Stomach (tissue), 8 donors: ENCODE measurements at regions not wholly inside any gene's neighbourhood (a gene's known extent, or its start where the extent isn't known, plus 50 kb on each side); places are given as distances from the start of the nearest gene placed in this dataset.

ENCODE experiments used
- DNase-seq, 2 donors: peaks; one replicate each; pipeline versions ENCODE4 v3.0.0 to v3.0.0-alpha.2; 2013 to 2019
- H3K27ac ChIP-seq, 5 donors: fragments of 200-600 bp in 4 of 5; sonication (generic) in 4 of 5; one replicate each; pipeline ENCODE4 v1.5.1; 2013 to 2019; ENCODE audit warnings: mild to moderate bottlenecking in 1 of 5, moderate library complexity in 1 of 5
- H3K27me3 ChIP-seq, 3 donors: fragments of 200-600 bp; sonication (generic); one replicate each; pipeline ENCODE4 v1.5.1; 2017 to 2019; ENCODE audit warnings: mixed run types in 1 of 3
- H3K36me3 ChIP-seq, 4 donors: fragments of 200-600 bp; sonication (generic); 1 replicate in 3 of 4; 2 replicates in 1 of 4; pipeline ENCODE4 v1.5.1; 2016 to 2019
- H3K4me1 ChIP-seq, 4 donors: fragments of 200-600 bp; sonication (generic); one replicate each; pipeline ENCODE4 v1.5.1; 2016 to 2019
- H3K4me3 ChIP-seq, 4 donors: fragments of 200-600 bp; sonication (generic) in 3 of 4; one replicate each; pipeline ENCODE4 v1.5.1; 2016 to 2019; ENCODE audit warnings: mild to moderate bottlenecking in 1 of 4
- H3K9me3 ChIP-seq, 4 donors: fragments of 200-600 bp; sonication (generic); one replicate each; pipeline ENCODE4 v1.5.1; 2016 to 2019
- EP300 ChIP-seq: sonication (generic); formaldehyde crosslinking; IDR thresholded peaks from one replicate; pipeline ENCODE4 v1.6.1; 2017; ENCODE audit warnings: antibody characterized with exemption
- POLR2A ChIP-seq, 4 donors: fragments of 450-650 bp; IDR thresholded peaks; one replicate each; pipeline ENCODE4 v1.6.1; 2016; ENCODE audit warnings: antibody characterized with exemption in 4 of 4, control low read depth in 2 of 4, mild to moderate bottlenecking in 1 of 4, moderate library complexity in 1 of 4
- POLR2AphosphoS5 ChIP-seq, 3 donors: sonication (generic); formaldehyde crosslinking; IDR thresholded peaks; one replicate each; pipeline ENCODE4 v1.6.1; 2016; ENCODE audit warnings: antibody characterized with exemption in 3 of 3
- WGBS, 5 donors: extraction: QIAGEN DNeasy Blood & Tissue Kit in 3 of 5; methylation state at CpG; one replicate each; pipeline versions ENCODE4 v1.1.5 to v1.1.7; 2013 to 2018; 5-methylcytosine and 5-hydroxymethylcytosine counted together
- intact Hi-C: fragments of 100-400 bp; cut with DNase I; formaldehyde crosslinking; loops from one replicate; pipeline ENCODE4 v1.15.1; 2023; ENCODE audit warnings: low total_unique reads
- TF ChIP-seq, protein P1 (sequence below), 7 experiments: fragments of 450-650 bp in 4 of 7; fragments of 200-600 bp in 3 of 7; sonication (generic) in 3 of 7; IDR thresholded peaks; one replicate each; pipeline ENCODE4 v1.5.1; 2016 to 2019; ENCODE audit warnings: antibody characterized with exemption in 7 of 7, control low read depth in 2 of 7, mild to moderate bottlenecking in 1 of 7
- donor health status: healthy with polysubstance abuse.
- donor health status: Bipolar disorder and iron deficiency.
- donor health status: healthy.

GRCh38 chr11:91755951-91756707 lies 468.5 kb upstream of the FAT3 start:
- intact Hi-C loops = no loop called here
- TF ChIP-seq, protein P1, sequence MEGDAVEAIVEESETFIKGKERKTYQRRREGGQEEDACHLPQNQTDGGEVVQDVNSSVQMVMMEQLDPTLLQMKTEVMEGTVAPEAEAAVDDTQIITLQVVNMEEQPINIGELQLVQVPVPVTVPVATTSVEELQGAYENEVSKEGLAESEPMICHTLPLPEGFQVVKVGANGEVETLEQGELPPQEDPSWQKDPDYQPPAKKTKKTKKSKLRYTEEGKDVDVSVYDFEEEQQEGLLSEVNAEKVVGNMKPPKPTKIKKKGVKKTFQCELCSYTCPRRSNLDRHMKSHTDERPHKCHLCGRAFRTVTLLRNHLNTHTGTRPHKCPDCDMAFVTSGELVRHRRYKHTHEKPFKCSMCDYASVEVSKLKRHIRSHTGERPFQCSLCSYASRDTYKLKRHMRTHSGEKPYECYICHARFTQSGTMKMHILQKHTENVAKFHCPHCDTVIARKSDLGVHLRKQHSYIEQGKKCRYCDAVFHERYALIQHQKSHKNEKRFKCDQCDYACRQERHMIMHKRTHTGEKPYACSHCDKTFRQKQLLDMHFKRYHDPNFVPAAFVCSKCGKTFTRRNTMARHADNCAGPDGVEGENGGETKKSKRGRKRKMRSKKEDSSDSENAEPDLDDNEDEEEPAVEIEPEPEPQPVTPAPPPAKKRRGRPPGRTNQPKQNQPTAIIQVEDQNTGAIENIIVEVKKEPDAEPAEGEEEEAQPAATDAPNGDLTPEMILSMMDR (IDR thresholded peaks at IDR 0.05) = no peak
- no peak for TF ChIP-seq EP300

GRCh38 chr11:91755526-91755925 lies 469.1 kb upstream of the FAT3 start:
- Histone ChIP-seq H3K36me3 (no peaks in the 10 kb centered on the region), H3K9me3 (peaks cover 0 to 4% (median 0%) of the 10 kb centered on the region in 4 donors), H3K27ac (no peak overlapping the region), H3K4me1 (no peaks in the 10 kb centered on the region), H3K27me3 (no peaks in the 10 kb centered on the region), H3K4me3 (no peak overlapping the region)
- TF ChIP-seq POLR2A (IDR thresholded peaks at IDR 0.05) (no peak), POLR2AphosphoS5 (IDR thresholded peaks at IDR 0.05) (no peak), EP300 (no peak)
- TF ChIP-seq, protein P1 (IDR thresholded peaks at IDR 0.05) = no peak
- DNase-seq = no peak
- intact Hi-C loops = no loop called here

More at GRCh38 chr11:91755951-91756707, 468.5 kb upstream of the FAT3 start:
- 59 to 71% (median 62%) methylated on average over 2 of the region's 2 CpGs for WGBS, 5 donors
- DNase-seq = no peak
- Histone ChIP-seq H3K4me3 (no peak overlapping the region), H3K36me3 (no peaks in the 10 kb centered on the region), H3K27ac (no peak overlapping the region), H3K9me3 (peaks cover 0 to 4% (median 0%) of the 10 kb centered on the region in 4 donors), H3K27me3 (no peaks in the 10 kb centered on the region), H3K4me1 (no peaks in the 10 kb centered on the region)

GRCh38 chr11:91749251-91749650 lies 475.4 kb upstream of the FAT3 start:
- intact Hi-C loops = no loop called here
- H3K36me3 ChIP-seq = no peaks in the 10 kb centered on the region
- DNase-seq = no peak
- H3K27me3 ChIP-seq = no peaks in the 10 kb centered on the region
- TF ChIP-seq POLR2AphosphoS5 (IDR thresholded peaks at IDR 0.05) (no peak), EP300 (no peak), POLR2A (IDR thresholded peaks at IDR 0.05) (no peak)
- TF ChIP-seq, protein P1 (IDR thresholded peaks at IDR 0.05) = no peak
- H3K27ac ChIP-seq = no peak overlapping the region
- H3K9me3 ChIP-seq = no peaks in the 10 kb centered on the region
- no peaks in the 10 kb centered on the region for H3K4me1 ChIP-seq
- no peak overlapping the region for H3K4me3 ChIP-seq

DNA sequence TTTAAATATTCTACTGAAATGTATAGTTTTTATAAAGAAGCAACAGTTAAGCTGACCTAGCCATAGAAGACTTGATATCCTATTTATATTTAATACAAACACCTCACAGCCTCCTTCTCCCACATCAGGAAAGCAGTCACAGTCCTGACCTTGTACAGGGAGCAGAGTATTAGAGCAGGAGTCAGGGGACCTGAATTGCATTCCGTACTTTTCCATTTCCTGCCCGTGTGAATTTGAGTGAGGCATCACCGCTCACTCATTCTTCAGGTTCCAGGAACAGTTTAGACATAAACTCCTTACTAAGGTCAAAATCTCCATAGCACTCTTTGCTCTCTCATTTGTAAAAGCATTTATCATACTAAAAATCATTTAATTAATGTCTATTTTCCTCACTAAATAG lies 482.5 kb upstream of the FAT3 start:
- Histone ChIP-seq H3K36me3 (no peaks in the 10 kb centered on the region), H3K4me3 (no peak overlapping the region), H3K4me1 (no peaks in the 10 kb centered on the region), H3K27me3 (no peaks in the 10 kb centered on the region), H3K27ac (no peak overlapping the region), H3K9me3 (no peaks in the 10 kb centered on the region)
- TF ChIP-seq POLR2A (IDR thresholded peaks at IDR 0.05) (no peak), POLR2AphosphoS5 (IDR thresholded peaks at IDR 0.05) (no peak), EP300 (no peak)
- TF ChIP-seq, protein P1 (IDR thresholded peaks at IDR 0.05) = no peak
- intact Hi-C loops = no loop called here
- 69 to 77% (median 73%) methylated on average over 3 of the region's 3 CpGs for WGBS, 5 donors
- no peak for DNase-seq
